Central memory CD4-positive, alpha-beta T cell (primary cell): ENCODE measurements at regions not wholly inside any gene's neighbourhood (a gene's known extent, or its start where the extent isn't known, plus 50 kb on each side); places are given as distances from the start of the nearest gene placed in this dataset.
"Not testable (repeated sequence)": the region's sequence is repeated elsewhere in the genome, so short reads cannot be mapped to it uniquely, and the experiment has no call there.

Experiments
- DNase-seq: peaks from one replicate; pipeline ENCODE4 v3.0.0; 2022

DNA sequence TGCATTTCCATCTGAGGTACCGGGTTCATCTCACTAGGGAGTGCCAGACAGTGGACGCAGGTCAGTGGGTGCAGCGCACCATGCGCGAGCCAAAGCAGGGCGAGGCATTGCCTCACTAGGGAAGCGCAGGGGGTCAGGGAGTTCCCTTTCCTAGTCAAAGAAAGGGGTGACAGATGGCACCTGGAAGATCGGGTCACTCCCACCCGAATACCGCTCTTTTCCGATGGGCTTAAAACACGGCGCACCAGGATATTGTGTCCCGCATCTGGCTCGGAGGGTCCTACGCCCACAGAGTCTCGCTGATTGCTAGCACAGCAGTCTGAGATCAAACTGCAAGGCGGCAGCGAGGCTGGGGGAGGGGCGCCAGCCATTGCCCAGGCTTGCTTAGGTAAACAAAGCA, 1157.1 kb downstream of the NAALADL2 start:
- DNase-seq, result not testable (repeated sequence)

DNA sequence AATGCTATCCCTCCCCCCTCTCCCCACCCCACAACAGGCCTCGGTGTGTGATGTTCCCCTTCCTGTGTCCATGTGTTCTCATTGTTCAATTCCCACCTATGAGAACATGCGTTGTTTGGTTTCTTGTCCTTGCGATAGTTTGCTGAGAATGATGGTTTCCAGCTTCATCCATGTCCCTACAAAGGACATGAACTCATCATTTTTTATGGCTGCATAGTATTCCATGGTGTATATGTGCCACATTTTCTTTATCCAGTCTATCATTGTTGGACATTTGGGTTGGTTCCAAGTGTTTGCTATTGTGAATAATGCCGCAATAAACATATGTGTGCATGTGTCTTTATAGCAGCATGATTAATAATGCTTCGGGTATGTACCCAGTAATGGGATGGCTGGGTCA, 1156.1 kb downstream of the NAALADL2 start:
- not testable (repeated sequence) for DNase-seq

DNA sequence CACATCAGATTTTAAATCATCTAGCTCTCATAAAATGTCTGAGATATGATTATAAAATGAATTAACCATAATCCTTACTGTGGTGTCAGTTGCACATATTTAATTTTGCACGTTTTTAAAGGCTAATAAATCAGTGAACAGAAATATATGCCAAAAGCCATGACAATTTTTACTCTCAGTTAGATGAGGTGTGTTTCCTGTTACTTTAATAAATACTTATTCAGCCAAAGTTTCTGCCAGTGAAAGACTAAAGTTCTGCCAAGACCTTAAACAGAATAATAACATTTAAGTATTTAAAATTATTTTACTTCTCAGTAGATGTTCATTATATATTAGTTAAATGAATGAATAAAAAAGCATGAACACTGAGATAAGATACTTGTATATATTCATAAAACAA, 1150.1 kb downstream of the NAALADL2 start:
- DNase-seq, result no peak

DNA sequence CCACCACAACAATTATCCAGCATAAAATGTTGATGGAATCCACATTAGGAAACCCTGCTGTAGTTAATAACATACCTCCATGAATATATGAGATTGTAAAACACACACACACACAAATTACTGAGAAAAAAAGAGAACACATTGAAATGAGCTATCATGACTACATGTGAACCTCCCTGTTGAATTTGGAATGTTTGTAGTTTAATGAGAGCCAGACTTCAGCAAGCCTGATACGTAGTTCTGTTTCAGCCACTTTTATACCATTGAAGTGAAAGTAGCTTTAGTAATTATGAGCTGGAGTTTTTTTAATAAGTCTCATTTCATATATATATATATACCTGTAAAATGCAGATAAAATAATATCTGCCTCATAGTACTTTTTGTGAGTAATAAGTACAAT, 1146.4 kb downstream of the NAALADL2 start:
- no peak for DNase-seq

DNA sequence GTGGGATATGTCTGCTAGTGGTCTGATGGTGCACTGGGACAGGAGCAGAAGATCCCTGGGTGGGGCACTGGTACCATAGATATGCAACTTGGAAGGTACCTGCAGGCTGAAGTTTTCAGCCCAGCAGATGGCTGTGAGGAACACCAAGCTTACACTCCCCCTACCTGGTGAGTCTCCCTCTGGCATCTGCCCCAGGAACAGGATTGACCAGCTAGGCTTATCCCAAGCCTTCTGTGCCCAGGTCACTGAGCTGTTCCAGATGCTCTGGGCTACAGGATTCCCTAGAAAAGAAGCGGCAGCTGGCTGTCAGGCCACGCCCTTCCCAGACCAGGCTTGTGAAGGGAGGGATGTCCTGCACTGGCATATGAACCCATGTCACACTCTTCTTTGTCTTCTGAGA, 1130.0 kb downstream of the NAALADL2 start:
- no peak for DNase-seq

DNA sequence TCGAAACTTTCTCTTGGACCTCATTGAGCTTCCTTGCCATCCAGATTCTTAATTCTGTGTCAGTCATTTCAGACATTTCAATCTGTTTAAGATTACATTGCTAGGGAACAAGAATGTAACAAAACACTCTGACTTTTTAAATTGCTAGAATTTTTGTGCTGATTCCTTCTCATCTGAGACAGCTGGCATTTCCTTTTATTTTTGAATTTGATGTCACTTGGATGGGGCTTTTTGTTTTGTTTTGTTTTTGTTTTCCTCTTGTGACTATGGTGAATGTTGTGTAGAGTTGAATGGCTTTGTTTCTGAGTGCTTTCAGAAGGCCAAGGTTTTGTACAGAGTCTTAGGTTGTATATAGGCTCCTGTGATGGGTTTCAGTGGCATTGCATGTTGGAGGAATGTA, 1129.3 kb downstream of the NAALADL2 start:
- no peak for DNase-seq

DNA sequence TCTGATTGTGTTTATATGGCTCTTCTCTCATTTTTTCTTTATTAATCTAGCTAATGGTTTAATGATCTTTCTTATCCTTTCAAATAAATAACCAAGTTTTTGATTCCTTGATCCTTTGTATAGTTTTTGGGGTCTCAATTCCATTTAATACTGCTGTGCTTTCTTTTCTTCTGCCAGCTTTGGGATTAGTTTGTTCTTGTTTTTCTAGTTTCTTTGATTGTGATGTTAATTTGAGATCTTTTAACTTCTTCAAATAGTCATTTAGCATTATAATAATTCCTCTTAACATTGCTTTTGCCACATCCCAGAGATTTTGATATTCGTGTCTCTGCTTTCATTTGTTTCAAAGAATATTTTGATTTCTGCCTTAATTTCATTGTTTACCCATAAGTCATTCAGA, 1126.6 kb downstream of the NAALADL2 start:
- no peak for DNase-seq

DNA sequence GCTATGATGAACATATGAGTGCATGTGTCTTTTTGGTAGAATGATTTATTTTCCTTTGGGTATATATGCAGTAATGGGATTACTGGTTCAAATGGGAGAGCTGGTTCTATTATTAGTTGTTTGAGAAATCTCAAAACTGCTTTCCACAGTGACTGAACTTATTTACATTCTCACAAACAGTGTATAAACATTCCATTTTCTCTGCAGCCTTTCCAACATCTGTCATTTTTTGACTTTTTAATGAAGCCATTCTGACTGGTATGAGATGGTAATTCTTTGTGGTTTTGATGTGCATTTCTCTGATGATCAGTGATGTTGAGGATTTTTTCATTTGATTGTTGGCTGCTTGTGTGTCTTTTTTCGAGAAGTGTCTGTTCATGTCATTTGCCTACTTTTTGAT, 1124.2 kb downstream of the NAALADL2 start:
- DNase-seq, result no peak

DNA sequence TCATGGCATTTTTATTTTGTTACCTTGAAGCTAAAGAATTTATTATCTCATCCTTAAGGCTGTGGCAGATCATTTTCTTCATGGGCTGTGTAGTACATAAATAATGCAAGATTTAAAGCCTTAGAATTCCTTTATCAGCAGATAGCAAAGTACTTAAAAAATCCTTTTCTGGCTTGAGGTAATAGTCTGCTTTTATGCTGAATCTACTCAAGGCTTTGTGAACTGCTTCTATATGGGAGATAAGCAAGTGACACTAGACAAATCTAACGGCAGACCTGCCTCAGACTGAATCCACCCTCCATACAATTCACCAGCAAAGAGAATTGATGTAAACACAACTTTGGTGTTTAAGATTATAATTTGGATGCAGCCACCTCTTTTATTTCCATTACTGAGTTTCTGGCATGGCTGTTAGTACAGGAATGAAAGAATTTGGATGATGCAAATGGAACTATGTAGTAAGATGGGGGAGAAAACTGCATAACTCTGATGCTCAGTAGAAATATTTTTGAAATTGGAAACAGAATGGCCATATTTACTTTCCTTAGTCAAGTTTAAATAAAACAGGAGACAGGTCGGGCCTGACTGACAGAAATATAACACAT, 1121.5 kb downstream of the NAALADL2 start:
- no peak for DNase-seq

DNA sequence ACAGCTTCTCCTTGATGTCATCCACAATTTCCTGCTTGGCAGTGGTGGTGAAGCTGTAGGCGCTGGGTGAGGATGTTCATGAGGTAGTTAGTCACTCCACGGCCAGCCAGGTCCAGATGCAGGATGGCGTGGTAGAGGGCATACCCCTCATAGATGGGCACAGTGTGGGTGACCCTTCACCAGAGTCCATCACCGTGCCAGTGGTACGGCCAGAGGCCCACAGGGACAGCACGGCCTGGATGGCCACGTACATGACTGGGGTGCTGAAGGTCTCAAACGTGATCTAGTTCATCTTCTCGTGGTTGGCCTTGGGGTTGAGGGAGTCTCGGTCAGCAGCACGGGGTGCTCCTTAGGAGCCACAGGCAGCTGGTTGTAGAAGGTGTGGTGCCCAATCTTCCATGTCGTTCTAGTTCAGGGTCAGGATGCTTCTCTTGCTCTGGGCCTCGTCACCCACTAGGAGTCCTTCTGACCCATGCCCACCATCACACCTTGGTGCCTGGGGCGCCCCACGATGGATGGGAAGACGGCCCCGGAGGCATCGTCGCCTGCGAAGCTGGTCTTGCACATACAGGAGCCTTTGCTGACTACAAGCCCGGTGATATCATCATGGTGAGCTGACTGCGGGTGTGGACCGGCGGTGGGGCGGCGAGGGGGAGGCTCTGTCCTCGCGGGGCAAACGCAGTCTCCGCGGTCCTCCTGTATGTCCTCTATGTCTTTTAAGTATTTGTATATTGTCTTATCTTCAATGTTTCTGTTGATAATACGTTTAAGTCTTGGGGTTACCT, 1119.0 kb downstream of the NAALADL2 start:
- no peak for DNase-seq

DNA sequence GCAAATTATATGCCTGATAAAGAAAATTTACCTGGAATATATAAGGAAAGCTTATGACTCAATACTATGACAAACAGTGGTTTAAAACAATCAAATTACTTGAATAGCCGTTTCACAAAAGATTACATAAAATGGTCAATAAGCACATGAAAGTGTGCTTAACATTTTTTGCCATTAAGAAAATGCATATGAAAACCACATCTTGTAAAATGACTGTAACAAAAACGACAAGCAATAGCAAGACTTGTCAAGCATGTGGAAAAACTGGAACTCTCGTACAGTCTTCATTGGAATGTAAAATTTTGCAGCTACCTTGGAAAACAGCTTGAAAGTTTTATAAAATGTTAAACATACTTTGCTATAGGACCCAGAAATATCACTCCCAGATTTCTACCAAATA, 1110.3 kb downstream of the NAALADL2 start:
- DNase-seq, result no peak

DNA sequence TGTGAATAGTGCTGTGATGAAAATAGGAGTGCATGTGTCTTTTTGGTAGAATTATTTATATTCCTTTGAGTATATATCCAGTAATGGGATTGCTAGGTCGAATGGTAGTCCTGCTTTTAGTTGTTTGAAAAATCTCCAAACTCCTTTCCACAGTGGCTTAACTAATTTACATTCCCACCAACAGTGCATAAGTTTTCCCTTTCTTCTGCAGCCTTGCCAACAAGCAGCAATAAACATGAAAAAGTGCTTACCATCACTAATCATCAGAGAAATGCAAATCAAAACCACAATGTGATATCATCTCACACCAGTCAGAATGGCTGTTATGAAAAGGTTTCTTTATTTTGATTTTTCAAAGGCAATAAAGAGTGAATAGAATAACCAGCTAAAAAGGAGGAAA, 1105.9 kb downstream of the NAALADL2 start:
- DNase-seq, result no peak

DNA sequence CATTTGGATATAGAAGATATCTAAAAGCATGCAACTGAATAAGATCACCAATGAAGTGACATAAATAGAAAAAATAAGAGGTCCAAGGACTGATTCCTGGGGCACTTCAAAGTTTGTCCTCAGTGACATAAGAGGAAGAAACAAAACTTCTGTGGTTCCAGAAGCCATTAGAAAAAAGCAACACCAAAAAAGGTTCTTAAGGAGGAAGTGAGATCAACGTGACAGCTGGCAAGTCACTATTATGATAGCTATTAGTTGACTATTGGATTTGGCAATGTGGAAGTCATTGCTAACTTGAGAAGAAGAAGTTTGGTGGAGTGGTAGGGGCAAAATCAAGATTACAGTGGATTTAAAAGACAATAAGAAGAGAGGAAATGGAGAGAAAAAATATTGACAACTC, 1098.3 kb downstream of the NAALADL2 start:
- no peak for DNase-seq

DNA sequence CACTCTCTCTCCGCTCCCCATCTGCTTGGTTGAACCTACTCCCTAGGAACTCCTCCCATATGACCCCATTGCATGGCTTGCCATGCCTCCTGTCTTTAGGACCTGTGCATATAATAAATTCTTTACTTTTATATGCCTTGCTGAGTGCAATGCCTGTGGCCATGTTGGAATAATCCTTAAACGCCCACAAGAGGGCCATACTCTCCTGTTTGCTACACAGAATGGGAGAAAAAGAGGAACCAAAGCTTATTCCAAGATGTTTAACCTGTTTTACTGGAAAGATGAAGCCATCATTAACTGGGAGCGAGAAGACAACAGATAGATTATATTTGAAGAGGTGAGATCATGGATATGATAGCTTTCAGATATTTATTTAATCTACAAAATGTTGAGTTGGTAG, 1097.8 kb downstream of the NAALADL2 start:
- no peak for DNase-seq

DNA sequence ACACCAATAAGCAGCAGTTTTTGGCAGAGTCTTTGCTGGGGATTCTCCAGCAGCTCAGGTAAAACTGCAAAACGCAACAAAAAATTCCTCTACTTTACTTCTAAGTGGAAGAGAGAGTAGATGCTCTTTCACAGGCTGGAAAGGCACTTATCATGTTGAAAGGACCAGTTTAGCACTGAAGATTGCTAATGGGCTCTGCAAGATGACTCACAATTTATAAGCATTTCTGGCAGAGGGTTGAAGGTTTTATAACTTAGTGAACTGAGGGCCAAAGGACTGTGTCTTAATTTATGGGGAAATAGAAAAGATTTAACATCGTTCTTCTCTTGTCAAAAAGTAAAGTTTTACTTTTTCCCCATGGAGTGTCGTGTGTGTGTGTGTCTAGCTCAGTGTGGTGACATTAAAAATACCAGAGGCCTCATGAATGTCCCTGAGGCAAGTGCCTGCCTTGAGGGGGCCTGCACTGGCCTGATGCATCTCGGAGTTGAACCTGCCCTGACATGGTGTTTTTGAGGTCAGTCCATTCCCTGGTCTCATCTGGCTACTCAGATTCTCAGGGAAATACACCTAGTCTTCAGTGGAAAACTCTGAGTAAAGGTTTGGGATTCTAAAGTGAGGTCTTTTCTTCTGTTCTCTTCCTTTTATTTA, 1092.0 kb downstream of the NAALADL2 start:
- no peak for DNase-seq

DNA sequence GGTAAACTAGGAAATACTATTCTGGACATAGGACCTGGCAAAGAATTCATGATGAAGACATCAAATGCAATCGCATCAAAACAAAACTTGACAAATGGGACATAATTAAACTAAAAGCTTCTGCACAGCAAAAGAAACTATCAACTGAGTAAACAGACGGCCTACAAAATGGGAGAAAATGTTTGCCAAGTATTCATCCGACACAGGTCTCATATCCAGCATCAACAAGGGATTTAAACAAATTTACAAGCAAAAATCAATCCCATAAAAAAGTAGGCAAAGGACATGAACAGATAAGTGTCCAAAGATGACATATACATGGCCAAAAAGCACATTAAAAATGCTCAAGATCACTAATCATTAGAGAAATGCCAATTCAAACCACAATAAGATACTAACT, 1088.9 kb downstream of the NAALADL2 start:
- no peak for DNase-seq

DNA sequence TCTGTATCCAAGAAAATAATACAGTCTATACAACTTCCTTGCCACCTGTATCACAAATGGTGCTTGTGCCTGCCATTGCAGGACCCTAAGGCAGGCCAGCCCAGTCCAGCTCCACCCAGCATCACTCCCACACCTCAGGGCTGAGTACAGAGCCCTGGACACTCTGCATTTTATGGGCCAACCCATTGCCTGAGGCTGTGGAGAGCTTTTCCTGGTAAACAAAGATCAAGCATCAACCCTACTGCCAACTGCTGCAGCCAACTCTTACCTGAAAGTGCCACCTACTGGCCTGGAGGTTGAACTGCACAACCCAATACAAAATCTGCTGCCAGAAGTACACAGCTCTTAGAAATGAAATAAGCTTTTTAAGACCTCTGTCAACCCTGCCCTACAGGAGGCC, 1082.2 kb downstream of the NAALADL2 start:
- DNase-seq, result no peak

DNA sequence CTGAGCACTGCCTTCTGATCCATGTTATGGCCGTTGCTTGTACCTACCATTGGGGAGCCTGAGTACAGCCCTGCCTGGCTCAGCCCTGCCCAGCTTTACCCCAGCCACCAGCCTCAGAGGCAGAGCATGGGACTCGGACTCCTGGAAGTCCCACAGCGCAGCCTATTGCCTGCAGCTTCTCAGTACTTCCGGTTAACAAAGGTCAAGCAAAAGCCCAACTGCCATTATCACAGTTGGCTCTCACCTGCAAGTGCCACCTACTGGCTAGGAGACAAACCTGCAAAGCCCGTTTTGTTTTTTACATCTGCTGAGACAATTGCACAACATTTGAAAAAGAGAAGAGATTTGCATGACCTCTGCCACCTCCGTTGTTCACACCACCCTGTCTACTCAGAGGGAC, 1081.7 kb downstream of the NAALADL2 start:
- DNase-seq, result no peak

DNA sequence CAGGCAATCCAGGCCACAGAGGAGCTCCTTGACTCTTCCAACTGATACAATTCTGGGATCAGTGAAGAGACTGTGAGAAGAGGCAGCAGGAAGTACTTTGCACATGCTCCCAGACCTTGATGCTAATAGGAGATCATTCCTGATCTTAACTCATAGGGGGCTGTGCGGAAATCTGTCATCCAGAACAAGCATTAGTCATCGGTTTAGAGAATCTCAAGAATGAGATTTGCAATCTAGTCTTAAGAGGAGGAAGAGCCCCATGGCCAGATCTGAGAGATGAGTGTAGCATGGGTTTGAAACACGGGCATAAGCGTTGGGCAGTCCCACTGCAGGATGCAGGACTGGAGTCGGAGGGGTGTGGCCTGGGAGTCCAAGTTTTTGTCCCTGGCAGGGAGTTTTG, 1081.1 kb downstream of the NAALADL2 start:
- DNase-seq, result no peak

DNA sequence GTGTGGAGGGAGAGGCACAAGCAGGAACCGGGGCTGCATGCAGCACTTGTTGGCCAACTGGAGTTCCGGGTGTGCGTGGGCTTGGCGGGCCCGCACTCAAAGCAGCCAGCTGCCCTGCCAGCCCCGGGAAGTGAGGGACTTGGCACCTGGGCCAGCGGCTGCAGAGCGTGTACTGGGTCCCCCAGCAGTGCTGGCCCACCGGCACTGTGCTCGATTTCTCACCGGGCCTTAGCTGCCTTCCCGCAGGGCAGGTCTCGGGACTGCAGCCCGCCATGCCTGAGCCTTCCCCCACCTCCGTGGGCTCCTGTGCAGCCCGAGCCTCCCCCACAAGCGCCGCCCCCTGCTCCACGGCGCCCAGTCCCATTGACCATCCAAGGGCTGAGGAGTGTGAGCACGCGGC, 1078.2 kb downstream of the NAALADL2 start:
- DNase-seq, result not testable (repeated sequence)

DNA sequence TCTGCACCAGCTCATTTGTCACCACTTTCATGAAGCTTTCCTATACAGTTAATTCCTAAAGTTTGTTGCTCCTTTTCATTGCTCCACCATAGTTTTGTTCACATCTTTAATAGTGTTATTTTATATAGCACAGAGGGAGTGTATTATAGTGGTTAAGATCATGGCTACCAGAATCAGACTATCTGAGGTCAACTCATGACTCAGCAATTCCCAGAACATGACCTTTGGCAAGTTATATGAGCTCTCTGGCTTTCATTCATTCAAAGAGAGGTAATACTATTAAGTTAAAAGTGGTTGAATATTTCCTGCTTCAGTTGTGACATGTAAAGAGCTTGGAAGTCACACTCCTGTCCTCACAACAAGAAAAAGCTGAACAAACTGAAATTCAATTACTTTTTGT, 1073.5 kb downstream of the NAALADL2 start:
- no peak for DNase-seq

DNA sequence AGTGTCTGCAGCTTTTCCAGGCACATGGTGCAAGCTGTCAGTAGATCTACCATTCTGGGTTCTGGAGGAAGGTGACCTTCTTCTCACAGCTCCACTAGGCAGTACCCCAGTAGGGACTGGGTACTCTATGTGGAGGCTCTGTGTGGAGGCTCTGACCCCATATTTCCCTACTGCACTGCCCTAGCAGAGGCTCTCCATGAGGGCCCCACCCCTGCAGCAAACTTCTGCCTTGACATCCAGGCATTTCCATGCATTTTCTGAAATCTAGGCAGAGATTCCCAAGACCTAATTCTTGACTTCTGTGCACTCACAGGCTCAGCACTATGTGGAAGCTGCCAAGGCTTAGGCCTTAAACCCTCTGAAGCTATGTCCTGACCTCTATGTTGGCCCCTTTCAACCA, 1060.0 kb downstream of the NAALADL2 start:
- no peak for DNase-seq

DNA sequence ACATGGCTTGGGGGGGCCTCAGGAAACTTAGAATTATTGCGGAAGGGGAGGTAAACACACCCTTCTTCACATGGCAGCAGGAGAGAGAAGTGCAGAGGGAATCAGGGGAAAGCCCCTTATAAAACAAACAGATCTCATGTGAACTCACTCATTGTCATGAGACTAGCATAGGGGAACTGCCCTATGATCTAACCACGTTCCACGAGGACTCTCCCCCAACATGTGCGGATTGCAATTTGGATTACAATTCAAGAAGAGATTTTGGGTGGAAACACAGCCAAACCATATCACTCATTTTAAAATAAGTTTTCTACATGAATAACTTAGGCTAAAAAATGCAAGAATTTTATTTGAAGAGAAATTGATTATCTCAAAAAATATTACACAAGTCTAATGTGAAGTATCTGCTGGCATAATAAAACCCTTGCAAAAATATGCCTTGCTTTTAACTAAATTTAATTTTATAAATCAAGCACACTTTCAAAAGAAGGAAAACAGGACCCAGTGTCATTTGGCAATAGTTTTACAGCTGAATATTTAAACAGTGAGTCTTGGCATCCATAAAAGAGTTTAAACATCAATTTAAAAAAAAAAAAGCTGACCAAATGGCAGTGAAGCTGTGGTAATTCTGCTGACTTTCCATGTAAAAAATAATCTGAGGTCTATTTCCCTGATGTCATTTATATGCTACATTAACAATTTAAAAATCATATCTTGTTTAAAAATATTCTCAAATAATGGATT, 1057.2 kb downstream of the NAALADL2 start:
- no peak for DNase-seq

DNA sequence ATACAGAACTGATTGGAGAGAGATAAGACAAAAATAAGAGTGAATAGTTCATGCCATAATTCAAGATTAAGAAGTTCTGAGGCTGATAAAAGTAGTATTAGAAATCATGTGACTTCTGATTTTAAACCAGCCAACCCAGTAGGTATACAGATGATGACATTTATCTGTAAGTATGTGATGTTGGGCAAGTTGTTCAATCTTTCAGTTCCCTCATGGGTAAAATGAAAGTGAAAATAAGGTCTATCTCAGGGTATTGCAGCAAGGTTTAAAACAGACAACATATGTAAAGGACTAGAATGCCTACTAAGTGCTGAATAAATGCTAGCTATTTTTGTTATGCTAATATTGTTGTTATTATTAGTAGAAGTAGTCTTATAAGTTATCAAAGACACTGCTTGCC, 1055.7 kb downstream of the NAALADL2 start:
- DNase-seq, result no peak
